ENCODE measurements at regions not wholly inside any gene's neighbourhood (a gene's known extent, or its start where the extent isn't known, plus 50 kb on each side); places are given as distances from the start of the nearest gene placed in this dataset.
"Not testable (repeated sequence)": the region's sequence is repeated elsewhere in the genome, so short reads cannot be mapped to it uniquely, and the experiment has no call there.

- H3K4me3 Mint-ChIP-seq = no peak overlapping the region
- H3K36me3 Mint-ChIP-seq = no peaks in the 10 kb centered on the region
- H3K9me3 Mint-ChIP-seq = no peaks in the 10 kb centered on the region
- no peak overlapping the region for H3K27ac Mint-ChIP-seq
- no peak for DNase-seq (ENCODE audit: low spot score in 2 of 2, unreplicated experiment in 2 of 2)
- no peaks in the 10 kb centered on the region for H3K4me1 Mint-ChIP-seq
- no peaks in the 10 kb centered on the region for H3K27me3 Mint-ChIP-seq (ENCODE audit: low read depth)
- no peak for TF ChIP-seq CTCF (IDR thresholded peaks at IDR 0.05; ENCODE audit: unreplicated experiment)
Measured at GRCh38 chr2:44104855-44105271, 63.8 kb upstream of the PPM1B start.

- H3K27me3 Mint-ChIP-seq (ENCODE audit: low read depth); H3K4me3 Mint-ChIP-seq; H3K27ac Mint-ChIP-seq; H3K36me3 Mint-ChIP-seq; DNase-seq (ENCODE audit: low spot score in 2 of 2, unreplicated experiment in 2 of 2); H3K9me3 Mint-ChIP-seq; H3K4me1 Mint-ChIP-seq: not testable (repeated sequence)
Measured at GRCh38 chr2:44106509-44106908, 62.2 kb upstream of the PPM1B start.

GRCh38 chr2:44107086-44107740 lies 61.5 kb upstream of the PPM1B start:
- Mint-ChIP-seq H3K27ac (no peak overlapping the region), H3K9me3 (no peaks in the 10 kb centered on the region), H3K4me3 (no peak overlapping the region), H3K36me3 (no peaks in the 10 kb centered on the region), H3K4me1 (peaks cover 2% of the 10 kb centered on the region), H3K27me3 (ENCODE audit: low read depth) (no peaks in the 10 kb centered on the region)
- TF ChIP-seq CTCF (IDR thresholded peaks at IDR 0.05; ENCODE audit: unreplicated experiment) = no peak
- no peak for DNase-seq (ENCODE audit: low spot score in 2 of 2, unreplicated experiment in 2 of 2)

- no peak for DNase-seq (ENCODE audit: low spot score in 2 of 2, unreplicated experiment in 2 of 2)
Measured at GRCh38 chr2:44107974-44108373, 60.7 kb upstream of the PPM1B start.

DNA sequence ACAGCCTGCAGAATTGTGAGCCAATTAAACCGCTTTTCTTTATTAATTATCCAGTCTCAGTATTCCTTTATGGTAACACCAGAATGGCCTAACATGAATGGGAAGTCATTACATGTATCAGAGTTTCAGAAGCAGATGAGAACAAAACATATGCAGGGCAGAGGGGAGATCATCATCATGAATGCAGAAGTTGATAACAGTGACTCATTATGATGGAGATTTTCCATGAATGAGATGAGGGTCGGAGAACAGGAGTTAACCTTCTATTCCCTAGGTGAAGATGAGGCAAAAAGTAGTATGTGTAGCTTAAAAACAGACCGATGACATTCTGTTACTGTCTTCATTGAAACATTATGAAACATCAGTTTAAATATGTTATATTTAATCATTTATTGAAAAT lies 59.5 kb upstream of the PPM1B start:
- no peaks in the 10 kb centered on the region for H3K36me3 Mint-ChIP-seq
- no peaks in the 10 kb centered on the region for H3K27me3 Mint-ChIP-seq (ENCODE audit: low read depth)
- H3K9me3 Mint-ChIP-seq = no peaks in the 10 kb centered on the region

More at GRCh38 chr2:44107974-44108373, 60.7 kb upstream of the PPM1B start:
- Mint-ChIP-seq H3K27me3 (ENCODE audit: low read depth) (no peaks in the 10 kb centered on the region), H3K9me3 (no peaks in the 10 kb centered on the region), H3K27ac (no peak overlapping the region), H3K4me1 (peaks cover 2% of the 10 kb centered on the region), H3K36me3 (no peaks in the 10 kb centered on the region), H3K4me3 (no peak overlapping the region)
- TF ChIP-seq CTCF (IDR thresholded peaks at IDR 0.05; ENCODE audit: unreplicated experiment) = no peak

GRCh38 chr2:44110444-44110843 lies 58.2 kb upstream of the PPM1B start:
- H3K36me3 Mint-ChIP-seq = no peaks in the 10 kb centered on the region
- H3K27me3 Mint-ChIP-seq (ENCODE audit: low read depth) = no peaks in the 10 kb centered on the region
- no peak overlapping the region for H3K4me3 Mint-ChIP-seq

More for the DNA sequence above, 59.5 kb upstream of the PPM1B start:
- no peak for TF ChIP-seq CTCF (IDR thresholded peaks at IDR 0.05; ENCODE audit: unreplicated experiment)
- Mint-ChIP-seq H3K4me3 (no peak overlapping the region), H3K27ac (no peak overlapping the region), H3K4me1 (peaks cover 2% of the 10 kb centered on the region)
- DNase-seq (ENCODE audit: low spot score in 2 of 2, unreplicated experiment in 2 of 2) = no peak

More at GRCh38 chr2:44110444-44110843, 58.2 kb upstream of the PPM1B start:
- H3K9me3 Mint-ChIP-seq = no peaks in the 10 kb centered on the region
- H3K4me1 Mint-ChIP-seq = peaks cover 2% of the 10 kb centered on the region
- TF ChIP-seq CTCF (IDR thresholded peaks at IDR 0.05; ENCODE audit: unreplicated experiment) = no peak
- no peak for DNase-seq (ENCODE audit: low spot score in 2 of 2, unreplicated experiment in 2 of 2)
- no peak overlapping the region for H3K27ac Mint-ChIP-seq
